NCI-H748 treated with DMSO at 0.1 percent for 48 hours (cell line): ENCODE measurements at regions not wholly inside any gene's neighbourhood (a gene's known extent, or its start where the extent isn't known, plus 50 kb on each side); places are given as distances from the start of the nearest gene placed in this dataset.

ENCODE experiments used
- DNase-seq: peaks from one replicate; lab custom pipeline; 2025; lab: John Stamatoyannopoulos, UW

DNA sequence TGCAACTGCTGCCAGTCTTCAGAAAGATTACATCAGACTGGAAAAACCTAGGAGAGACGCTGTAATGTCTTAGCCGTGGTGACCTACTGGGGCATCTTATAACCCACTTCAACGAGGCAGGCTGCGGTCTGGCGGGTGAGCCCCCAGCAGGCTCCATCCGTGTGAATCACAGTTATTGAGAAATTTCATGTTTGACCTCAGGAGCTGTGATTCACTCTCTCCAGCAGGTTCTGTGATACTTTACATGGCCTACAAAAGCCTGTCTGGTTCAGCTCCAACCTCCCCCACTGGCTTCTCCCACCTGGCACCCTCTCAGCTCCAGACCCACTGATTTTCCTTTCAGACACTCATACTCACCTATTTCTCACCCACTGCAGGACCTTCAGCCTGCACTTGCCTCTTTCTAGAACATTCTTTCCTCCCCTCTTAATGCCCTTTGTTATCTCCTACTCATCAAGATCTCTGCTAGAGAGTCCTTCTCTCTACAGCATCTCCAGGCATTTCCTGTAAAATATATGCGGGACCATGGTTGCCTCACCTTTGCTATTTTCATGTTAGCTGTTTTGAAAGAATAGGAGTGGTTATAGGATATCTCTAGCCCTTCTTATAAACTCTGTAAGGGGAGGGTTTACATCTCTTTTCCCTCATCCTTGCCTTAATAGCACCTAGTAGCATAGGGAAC lies 227.9 kb downstream of the MAF start:
- DNase-seq, result no peak

DNA sequence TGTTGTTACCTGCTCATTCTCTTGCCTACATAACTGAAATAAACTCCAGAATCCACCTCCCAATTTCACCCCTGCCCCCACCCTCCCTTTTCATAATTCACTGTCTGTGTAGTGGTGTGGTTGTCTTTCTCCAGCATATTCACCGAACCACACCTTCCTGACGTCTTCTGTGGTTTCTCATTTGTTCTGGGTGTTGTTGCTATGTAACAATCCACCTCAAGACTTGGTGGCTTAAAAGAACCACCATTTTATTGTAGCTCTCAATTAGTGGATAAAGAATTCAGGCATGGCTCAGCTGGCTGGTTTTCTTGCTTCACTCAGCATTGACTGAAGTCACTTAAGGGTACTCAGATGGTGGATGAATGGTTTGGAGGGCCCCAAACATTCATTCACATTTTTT lies 229.8 kb downstream of the MAF start:
- no peak for DNase-seq

DNA sequence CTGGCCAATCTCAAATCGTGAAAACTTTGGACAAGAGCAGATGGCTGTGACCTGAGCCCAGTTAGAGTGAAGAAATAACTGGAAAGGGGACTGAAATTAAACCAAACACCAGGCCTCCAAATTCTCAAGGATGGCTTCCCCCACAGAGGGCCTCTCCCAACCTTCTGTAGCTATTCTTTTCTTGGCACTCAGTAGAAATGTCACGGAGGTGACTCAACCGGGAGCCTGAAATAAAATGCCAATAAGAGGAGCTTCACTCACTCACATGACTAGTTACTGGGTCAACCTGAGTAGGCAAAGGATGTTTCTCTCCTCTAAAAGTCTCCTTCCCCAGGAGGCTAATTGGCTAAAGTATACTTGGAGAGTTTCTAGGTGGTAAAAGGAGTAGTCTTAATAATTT lies 230.7 kb downstream of the MAF start:
- no peak for DNase-seq

DNA sequence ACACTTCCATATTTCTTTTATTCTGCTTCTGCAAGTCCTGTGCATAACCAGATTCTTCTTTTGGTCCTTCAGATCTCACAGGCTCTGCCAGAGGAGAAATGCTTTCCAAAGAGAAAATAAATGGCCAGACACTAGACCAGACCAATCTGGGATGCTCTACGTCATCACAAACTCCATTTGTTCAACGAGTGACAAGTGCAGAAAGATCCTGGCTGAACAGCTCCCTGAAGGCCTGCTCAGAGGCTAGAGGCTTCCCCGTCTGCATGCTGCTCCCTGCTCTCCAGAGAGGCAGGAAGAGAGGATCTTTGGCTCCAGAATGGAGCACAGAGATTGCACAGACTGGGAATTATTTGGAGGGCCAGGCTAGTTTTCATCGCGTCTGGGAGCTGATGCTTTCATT lies 232.7 kb downstream of the MAF start:
- no peak for DNase-seq

DNA sequence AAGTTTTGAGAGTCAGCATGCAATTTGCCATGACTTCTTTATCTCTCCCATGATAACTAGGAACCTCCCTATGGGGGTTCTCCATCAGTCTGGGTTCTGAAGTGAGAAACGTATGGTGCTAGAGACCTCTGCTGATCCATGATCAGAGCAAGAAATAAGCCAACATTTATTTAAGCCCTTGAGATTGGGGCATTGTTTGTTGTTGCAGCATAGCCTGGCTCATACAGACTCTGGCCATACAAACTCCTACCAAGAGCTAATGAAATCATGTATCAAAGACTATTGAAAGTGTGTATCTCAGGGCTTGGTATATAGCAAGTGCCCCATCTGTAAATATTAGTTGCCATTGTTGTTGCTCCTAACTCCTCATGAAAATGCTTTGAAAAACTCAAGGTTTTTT lies 233.9 kb downstream of the MAF start:
- DNase-seq, result no peak

DNA sequence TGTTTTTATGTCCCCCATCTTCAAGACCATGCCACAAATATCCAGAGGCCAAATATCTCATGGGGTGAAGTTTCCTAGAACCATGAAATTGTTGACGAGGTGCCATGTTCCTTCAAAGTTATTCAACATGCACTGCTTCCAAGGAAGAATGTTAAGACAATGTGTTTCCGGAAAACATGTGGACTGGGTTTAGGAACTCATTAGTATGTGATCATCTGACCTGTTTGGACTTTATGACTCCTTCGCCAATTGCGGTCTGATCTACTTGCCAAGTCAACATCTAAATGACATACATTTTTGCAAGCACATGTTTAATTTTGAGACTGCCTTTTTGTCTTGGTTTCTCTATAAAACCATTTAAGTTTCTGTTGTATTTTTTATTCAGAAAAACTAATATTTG lies 234.8 kb downstream of the MAF start:
- DNase-seq, result no peak

DNA sequence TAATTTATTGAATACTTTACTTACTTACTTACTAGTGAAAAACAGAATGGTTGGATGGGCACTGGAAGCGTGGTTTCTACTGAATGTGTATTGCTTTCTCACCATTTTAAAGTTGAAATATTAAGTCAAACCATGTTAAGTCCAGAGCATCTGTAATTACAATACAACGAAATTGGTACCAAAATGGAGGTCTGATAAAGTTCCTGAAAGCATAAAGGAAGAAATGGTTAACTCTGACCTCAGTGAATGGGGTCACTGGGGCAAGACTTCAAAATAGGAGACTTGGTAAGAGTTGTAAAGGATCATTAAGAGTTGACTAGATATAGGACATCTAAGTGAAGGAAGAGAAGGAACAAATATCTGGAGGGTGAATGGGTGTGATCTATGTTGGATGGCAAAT lies 237.1 kb downstream of the MAF start:
- DNase-seq, result no peak

DNA sequence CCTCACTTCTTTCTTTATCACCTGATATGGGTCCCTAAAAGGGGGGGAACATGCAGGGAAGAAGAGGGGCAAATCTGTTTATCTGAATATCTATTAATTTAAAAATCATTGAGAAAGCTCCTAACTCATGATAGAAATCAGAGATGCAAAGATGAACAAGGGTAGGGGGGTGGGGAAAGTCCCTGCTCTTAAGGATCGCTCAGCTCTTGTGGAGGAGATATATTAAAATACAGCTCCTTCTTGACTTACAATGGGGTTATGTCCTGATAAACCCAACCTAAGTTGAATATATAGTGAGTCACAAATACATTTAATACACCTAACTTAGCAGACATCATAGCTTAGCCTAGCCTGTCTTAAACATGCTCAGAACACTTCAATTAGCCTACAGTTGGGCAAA lies 237.5 kb downstream of the MAF start:
- no peak for DNase-seq

DNA sequence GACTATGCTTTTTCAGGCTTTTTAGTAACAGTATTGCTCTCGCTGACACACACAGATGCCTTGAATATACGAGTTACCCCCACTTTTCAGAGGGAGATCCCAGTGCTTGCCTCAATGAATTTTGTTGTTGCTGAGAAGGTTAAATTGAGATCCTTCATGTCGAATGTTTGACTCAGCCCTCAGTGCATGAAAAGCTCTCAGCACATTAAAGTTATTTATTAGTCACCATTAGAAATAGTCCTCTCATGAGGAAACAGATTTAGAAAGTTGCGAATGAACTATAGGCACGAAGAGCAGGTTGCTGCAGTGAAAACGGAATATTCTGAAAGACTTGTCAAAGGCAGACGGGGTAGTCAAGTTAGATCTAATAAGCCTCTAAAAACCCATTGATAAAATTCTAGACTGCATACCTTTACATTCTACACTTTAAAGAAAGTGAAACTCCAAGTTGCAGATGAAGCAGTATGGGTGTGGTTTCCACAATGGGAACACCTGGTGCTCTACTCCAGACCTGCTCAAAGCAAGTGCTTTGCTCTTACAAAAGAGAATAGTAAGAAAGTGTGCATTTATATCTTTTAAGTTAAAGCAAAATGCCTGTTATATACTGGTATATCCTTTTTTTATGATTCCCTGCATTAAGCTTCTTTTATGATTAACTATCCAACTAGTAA lies 238.1 kb downstream of the MAF start:
- DNase-seq, result no peak

DNA sequence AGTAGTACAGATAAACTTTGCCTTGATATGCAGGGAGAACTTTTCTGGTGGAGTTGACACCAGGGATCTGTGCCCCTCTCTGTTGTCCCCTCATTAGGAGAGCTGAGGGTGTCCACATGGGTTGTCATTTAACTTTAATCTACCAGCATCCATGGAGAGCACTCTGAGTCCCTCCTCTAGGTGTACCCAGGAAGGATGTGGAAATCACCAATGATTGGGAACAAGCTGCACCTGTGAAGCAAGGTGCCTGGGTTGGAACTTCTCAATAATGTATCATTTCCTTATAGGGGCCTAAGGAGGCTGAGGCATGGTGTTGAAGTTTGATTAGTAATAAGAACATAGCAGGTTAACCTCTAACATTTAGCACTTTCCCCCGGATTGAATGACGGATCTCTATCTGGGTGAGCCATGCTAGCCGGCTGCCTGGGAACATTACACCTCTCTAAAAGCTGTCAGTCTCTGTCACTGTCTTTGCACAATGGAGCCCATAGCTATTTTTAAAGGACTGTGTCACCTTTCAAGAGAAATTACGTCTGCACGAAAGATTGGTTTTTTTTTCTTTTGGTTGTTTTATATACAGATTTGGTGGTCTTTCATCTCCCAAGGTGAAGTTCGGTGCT lies 239.3 kb downstream of the MAF start:
- no peak for DNase-seq

DNA sequence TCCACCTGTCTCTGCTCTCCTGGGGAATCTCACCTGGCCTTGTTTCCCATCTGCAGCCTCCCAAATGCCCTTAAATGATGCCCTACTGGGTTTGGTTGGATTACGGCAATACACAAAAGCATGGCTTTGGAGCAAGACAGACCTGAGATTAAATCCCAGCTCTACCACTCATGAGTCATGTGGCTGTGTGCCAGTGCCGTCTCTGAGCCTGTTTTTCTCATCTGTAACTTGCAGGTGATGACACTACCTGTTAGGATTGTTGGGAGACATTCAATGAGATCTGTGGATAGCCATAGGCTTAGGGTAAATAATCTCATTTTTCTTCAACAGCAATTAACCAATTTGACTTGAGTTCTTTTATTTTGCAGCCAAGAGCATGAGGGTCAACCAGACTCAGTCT lies 240.3 kb downstream of the MAF start:
- DNase-seq, result no peak

DNA sequence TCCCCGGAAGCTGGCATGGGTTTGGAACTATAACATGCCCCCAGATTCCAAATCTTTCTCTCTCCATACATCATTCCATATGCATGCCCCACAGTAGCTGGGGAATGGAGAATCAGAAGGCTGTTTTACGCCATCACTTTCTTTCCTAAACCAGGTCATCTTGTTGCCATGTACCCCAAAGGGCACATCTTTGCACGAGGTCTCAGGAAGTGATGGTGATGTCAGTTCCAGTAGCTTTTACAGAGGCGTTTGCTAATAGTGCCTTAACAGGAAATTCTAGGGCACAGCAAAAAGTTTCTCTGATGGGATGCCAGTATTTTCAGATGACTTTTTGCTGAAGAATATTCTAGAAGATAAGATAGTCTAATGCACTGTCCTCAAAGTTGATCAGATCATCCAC lies 241.5 kb downstream of the MAF start:
- no peak for DNase-seq

DNA sequence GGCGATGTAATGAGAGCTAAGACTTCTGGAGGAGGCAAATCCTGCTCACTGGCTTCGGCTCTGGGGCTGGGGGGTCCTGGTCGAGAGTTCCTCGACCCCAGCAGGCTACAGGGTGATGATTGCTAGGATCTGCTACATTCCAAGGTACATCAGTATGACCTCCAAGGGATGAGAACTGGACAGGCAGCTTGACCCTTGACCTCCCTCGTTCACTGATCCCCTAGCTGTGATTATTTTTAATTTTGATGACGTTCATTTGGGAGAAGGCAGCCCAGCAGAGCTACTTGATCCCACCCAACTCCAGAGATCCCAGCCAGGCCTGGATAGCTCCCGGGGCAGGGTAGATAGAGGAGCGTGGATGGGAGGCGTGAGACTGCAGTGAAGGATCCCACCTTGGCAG lies 242.3 kb downstream of the MAF start:
- no peak for DNase-seq

DNA sequence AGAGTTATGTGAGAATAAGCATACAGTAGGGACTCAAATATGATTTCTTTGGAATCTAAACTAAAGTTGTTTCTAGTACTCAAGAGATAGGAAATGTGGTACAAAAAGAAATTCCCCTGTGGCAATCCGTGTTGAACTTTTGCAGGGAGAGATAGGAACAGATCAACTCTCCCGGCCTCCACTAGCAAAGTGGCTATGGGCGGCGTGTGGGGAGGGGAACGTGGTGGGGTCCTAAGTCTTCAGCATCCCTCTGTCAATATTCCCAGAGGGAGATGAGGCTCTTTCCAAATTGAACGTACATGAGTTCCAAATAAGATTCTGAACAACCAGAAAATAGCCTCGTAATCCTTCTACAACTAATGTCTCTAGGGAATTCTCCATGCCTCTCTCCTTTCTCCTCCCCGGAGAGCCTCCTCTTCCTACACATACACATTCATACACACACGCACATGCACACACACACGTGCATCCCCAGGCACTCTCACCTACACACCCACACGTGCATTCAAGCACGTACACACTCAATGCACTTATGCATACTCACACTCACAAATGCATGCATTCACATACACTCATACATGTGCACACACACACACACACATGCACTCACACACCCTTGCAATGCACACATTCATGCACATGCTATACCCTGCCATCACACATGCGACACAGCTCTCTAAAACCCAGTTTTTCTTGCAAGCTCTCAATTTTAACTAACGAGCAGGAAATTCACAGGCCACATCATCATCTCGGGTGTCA lies 244.8 kb downstream of the MAF start:
- no peak for DNase-seq

DNA sequence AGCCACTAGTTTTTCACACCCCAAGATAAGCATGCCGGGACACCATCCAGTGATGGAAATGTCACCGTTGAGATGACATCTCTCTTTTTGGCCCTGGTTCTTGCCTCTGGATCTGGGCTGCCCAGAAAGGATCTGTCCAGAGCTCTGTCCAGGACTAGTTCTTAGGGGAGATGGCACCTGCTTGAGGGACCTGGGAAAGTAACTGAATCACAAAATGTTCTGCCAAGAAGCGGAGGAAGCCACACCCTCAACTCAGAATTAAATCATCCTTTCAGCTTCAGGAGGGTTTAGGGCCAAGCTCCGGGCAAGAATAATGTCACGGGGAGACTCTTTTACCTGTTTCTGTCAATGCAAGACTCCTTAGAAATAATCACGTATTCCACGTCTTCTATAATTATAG lies 248.6 kb downstream of the MAF start:
- no peak for DNase-seq

DNA sequence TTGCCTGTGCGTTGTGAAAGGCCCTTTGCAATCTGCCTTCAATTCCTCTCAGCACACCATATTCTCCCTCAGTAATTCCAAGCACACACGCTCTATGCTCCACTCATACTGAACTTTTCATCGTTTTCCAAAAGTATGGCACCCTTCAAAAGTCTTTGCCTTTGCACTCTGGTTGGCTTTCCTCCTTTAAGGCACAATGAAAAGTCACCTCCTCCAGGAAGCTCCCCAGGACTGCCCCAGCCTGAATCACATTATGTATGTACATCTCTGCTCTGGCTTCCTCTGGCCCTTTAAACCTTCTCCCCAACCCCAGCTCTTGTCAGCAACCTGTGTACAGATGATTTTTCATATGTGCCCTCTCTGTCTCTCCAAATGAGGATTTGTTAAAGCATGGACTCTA lies 250.7 kb downstream of the MAF start:
- DNase-seq, result no peak

DNA sequence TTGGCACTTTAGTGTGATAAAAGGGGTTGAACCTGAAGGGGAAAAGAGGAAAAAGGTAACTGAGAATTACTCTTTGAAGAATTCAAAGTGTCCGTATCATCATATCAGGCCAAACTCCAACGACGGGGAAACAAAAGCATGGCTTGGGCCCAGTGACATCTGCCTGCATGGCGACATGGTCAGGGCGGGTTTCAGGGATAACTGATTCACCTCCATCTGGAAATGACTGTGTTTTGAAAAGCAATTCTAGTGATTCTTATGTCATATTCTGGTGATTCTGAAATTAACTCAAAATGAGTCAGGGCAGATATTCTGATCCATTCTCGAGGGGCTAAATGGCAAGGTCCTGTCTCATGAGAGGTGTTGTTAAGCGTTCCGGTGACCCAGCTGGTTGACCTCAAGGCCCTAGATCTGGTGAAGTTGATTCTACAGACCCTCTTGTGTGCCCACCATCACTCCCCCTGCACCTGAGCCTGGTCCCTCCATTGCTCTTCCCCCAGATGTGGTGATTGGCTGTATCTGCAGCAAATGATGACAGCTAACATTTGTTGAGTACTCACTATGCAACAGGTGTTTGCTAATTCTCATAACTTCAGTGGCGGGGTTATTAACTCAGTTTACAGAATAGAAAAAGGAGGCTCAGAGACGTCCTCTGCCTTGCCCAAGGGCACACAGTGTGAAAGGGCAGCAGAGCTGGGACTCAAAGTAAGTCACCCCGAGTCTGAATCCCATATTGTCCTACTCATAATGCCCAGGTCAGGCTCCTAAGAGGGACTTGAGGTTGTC lies 251.8 kb downstream of the MAF start:
- DNase-seq, result no peak

DNA sequence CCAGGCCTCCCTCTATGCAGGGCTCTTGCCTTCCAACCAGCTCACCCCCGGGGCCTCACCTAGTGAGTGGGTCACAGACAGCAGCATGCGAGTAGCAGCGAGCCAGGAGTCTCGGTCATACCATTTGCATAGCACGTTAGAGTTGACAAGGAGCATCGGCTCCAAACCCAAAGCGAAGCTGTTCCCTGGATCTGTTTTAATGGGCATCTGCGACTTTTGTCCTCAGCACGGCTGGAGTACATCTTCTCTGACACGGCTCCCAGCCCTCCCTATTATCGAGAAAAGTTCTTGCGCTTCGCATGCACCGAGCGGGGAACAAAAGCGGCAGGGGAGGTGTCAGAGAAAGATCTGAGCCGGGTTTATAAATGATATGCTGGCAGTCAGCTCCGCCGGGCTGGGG lies 253.3 kb downstream of the MAF start:
- DNase-seq, result no peak

DNA sequence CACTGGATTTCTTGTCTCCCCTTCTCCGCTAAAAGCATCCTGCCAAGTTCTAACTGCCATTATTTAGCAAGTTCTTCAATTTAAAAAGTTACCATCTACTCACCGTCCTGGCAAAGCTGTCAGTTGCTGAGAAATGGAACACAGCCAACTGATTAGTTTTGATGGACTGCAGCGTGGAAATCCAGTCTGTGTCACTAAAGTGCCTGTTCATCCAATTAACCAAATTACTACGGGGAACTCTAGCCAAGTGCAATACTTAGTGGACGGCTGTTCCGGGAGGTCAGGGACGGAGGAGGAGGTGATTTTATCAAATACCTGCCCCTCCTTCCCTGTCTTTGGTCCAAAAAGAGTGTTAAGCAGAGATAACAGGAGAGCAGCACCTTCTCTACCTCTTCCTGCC lies 260.7 kb downstream of the MAF start:
- no peak for DNase-seq

DNA sequence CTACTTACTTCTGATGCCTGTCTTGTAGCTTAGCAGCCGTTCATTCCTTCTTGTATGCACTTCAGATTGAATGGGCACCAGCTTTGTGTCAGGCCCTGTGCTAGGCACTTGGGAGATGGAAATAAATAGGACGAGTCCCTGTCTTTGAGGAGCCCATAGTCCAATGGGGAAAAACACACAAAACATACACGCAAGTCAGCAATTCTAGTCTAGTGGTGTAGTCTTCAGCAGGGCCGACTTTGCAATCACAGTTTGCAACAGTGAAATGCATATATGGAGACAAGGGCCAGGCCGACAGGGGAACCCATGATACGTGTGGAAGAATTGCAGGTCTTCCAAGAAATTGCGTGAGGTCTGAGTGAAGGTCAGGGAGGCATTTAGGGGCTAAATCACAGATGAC lies 262.6 kb downstream of the MAF start:
- no peak for DNase-seq

DNA sequence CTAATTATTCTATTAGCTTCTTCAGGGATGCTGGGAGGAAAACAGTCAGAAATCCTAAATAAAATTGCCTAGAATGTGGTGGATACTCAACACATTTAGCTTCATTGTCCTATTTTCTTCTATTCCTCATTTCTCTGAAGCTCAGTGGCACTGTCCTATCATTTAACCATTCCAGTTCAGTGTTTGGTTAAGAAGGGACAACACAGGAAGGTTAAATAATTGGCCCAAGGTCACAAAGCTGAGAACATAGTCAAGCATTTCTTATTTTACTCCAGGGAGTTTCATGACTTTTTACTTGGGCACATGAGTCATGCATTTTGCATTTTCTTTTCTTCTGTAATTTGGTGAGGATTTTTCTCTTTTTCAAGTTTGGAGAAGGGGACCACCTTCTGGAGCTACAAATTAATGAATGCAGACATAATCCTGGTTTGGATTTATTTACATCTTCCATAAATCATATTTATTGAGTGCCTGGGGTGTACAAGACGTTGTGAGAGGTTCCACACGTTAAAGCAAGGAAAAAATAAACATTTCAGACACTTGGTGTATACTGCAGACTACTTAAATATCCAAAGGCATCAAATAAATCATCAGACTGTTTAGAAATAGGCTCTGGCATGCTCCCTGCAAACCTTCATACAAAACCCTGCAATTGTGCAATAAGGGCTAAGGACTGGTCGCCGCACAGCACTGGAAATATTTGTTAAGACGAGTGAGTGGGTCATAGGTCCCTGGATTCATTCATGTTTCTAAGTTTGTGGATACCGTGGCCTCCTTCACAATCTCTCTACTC lies 263.9 kb downstream of the MAF start:
- DNase-seq, result no peak
